Panc1 (cell line): ENCODE measurements at regions not wholly inside any gene's neighbourhood (a gene's known extent, or its start where the extent isn't known, plus 50 kb on each side); places are given as distances from the start of the nearest gene placed in this dataset.

Source experiments
- ATAC-seq: fragments of 200-7000 bp; cut with Tn5 transposase; 2 replicates; pipeline ENCODE4 v1.9.1; 2020; ENCODE audit warnings: mild to moderate bottlenecking, moderate library complexity
- BruUV-seq: library from RNA; stranded (reverse); fragments of 400-500 nt; replicated peaks from 2 replicates; lab custom pipeline; 2021; lab: Mats Ljungman, UMichigan
- CTCF ChIA-PET: fragments of 300-600 bp; sonication (Branson Sonifier 250); formaldehyde crosslinking; loops from one replicate; lab custom pipeline; 2022; ENCODE audit warnings: antibody characterized with exemption; lab: Charles Lee
- POLR2A ChIA-PET: fragments of 300-600 bp; sonication (Branson Sonifier 250); formaldehyde crosslinking; loops from one replicate; lab custom pipeline; 2022; ENCODE audit warnings: antibody characterized with exemption; lab: Charles Lee
- DNase-seq: peaks from one replicate; pipeline ENCODE4 v3.0.0-alpha.2; 2010; ENCODE audit warnings: low read depth, low spot score
- H3K27ac ChIP-seq: 2 replicates; pipeline ENCODE4 v1.5.1; 2011; ENCODE audit warnings: mild to moderate bottlenecking, low read length, inconsistent platforms
- H3K27me3 ChIP-seq: fragments of 200-500 bp; sonication (Bioruptor generic); 2 replicates; pipeline ENCODE4 v1.6.0; 2014; ENCODE audit warnings: low read length, inconsistent platforms; ENCODE audit not compliant: control insufficient read depth, insufficient read depth
- H3K36me3 ChIP-seq: fragments of 200-500 bp; sonication (Bioruptor generic); 2 replicates; pipeline ENCODE4 v1.5.1; 2014; ENCODE audit warnings: inconsistent platforms, mild to moderate bottlenecking, low read length, moderate library complexity; ENCODE audit not compliant: control insufficient read depth, insufficient read depth
- H3K4me1 ChIP-seq: 2 replicates; pipeline ENCODE4 v1.5.1; 2011; ENCODE audit warnings: inconsistent platforms, mild to moderate bottlenecking, low read length, moderate library complexity; ENCODE audit not compliant: control insufficient read depth, insufficient read depth
- H3K4me3 ChIP-seq, 2 experiments: 2 replicates each; pipeline ENCODE4 v1.5.1; 2011 to 2012; ENCODE audit warnings: low read depth in 2 of 2, low read length in 2 of 2, mild to moderate bottlenecking in 2 of 2, inconsistent platforms in 1 of 2, moderate library complexity in 1 of 2
- H3K9me3 ChIP-seq: fragments of 200-500 bp; sonication (Bioruptor generic); 2 replicates; pipeline ENCODE4 v1.5.1; 2014; ENCODE audit warnings: low read depth, mild to moderate bottlenecking, inconsistent platforms, low read length, moderate library complexity; ENCODE audit not compliant: control insufficient read depth, insufficient read depth
- POLR2AphosphoS5 ChIP-seq: IDR thresholded peaks from 2 replicates; pipeline ENCODE4 v1.6.1; 2012; ENCODE audit warnings: mild to moderate bottlenecking, low read depth, low read length, moderate library complexity
- SIN3A ChIP-seq: IDR thresholded peaks from 2 replicates; pipeline ENCODE4 v1.6.1; 2012; ENCODE audit warnings: low read depth, mild to moderate bottlenecking, low read length, moderate library complexity, borderline replicate concordance; ENCODE audit not compliant: insufficient read depth
- TCF7L2 ChIP-seq: IDR thresholded peaks from 2 replicates; pipeline ENCODE4 v1.6.1; 2011; ENCODE audit warnings: mild to moderate bottlenecking, low read depth, low read length, inconsistent platforms
- in situ Hi-C: cut with HindIII; loops from 2 replicates; pipeline ENCODE4 v1.10.0; 2016; ENCODE audit warnings: low sequenced_read_pairs, low pct_unique_long_range_greater_than_20kb
- intact Hi-C: fragments of 100-400 bp; cut with micrococcal nuclease; formaldehyde crosslinking; loops from one replicate; pipeline ENCODE4 v1.10.0; 2022; ENCODE audit not compliant: unreplicated experiment
- TF ChIP-seq, protein P1 (sequence below), 2 experiments: IDR thresholded peaks; 2 replicates each; pipeline ENCODE4 v1.6.1; 2011 to 2012; ENCODE audit warnings: low read depth in 2 of 2, control low read depth in 1 of 2, low read length in 1 of 2, mild to moderate bottlenecking in 1 of 2, moderate library complexity in 1 of 2; ENCODE audit not compliant: insufficient read depth in 1 of 2
- TF ChIP-seq, protein P2 (sequence below): fragments of 450-650 bp; IDR thresholded peaks from 2 replicates; pipeline ENCODE4 v1.5.1; 2017; ENCODE audit warnings: mild to moderate bottlenecking

DNA sequence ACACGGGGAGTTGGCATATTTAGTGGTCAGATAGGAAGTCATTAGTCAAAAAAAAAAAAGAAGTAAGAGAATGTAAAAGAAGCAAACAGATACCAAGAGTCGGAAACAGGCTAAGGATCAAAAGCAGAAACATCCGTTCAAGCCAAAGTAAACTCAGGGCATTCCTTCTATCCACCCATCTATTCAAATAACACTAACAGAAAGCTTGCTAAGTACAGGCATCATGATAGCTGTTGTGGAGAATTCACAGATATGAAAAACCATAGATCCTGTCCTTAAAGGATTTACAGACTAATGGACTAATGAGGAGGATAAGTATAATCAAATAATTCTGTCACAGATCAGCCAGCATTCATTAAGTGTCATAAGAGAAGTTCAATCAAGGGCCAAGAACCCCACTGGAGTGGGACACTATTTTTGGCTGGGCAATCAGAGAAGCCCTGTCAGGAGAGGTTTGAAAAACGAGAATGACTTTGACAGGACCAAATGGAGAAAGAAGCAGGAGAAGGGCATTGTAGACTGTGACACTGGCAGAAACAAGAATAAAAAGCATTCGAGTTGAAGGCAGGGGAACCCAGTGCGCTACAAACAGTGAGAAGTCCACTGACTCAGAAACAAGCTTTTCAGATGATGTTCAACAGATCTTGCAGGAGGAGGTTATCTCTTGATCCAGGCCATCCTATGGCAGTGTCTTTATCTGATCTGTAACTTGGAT is 154.2 kb upstream of the TSLP start:
- no peak for TF ChIP-seq POLR2AphosphoS5
- TF ChIP-seq, protein P1, sequence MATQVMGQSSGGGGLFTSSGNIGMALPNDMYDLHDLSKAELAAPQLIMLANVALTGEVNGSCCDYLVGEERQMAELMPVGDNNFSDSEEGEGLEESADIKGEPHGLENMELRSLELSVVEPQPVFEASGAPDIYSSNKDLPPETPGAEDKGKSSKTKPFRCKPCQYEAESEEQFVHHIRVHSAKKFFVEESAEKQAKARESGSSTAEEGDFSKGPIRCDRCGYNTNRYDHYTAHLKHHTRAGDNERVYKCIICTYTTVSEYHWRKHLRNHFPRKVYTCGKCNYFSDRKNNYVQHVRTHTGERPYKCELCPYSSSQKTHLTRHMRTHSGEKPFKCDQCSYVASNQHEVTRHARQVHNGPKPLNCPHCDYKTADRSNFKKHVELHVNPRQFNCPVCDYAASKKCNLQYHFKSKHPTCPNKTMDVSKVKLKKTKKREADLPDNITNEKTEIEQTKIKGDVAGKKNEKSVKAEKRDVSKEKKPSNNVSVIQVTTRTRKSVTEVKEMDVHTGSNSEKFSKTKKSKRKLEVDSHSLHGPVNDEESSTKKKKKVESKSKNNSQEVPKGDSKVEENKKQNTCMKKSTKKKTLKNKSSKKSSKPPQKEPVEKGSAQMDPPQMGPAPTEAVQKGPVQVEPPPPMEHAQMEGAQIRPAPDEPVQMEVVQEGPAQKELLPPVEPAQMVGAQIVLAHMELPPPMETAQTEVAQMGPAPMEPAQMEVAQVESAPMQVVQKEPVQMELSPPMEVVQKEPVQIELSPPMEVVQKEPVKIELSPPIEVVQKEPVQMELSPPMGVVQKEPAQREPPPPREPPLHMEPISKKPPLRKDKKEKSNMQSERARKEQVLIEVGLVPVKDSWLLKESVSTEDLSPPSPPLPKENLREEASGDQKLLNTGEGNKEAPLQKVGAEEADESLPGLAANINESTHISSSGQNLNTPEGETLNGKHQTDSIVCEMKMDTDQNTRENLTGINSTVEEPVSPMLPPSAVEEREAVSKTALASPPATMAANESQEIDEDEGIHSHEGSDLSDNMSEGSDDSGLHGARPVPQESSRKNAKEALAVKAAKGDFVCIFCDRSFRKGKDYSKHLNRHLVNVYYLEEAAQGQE (IDR thresholded peaks at IDR 0.05; ENCODE audit: insufficient read depth in 1 of 2, low read depth in 2 of 2, low read length in 1 of 2), result no peak
- TF ChIP-seq SIN3A, result no peak
- TF ChIP-seq TCF7L2, result no peak
- TF ChIP-seq, protein P2, sequence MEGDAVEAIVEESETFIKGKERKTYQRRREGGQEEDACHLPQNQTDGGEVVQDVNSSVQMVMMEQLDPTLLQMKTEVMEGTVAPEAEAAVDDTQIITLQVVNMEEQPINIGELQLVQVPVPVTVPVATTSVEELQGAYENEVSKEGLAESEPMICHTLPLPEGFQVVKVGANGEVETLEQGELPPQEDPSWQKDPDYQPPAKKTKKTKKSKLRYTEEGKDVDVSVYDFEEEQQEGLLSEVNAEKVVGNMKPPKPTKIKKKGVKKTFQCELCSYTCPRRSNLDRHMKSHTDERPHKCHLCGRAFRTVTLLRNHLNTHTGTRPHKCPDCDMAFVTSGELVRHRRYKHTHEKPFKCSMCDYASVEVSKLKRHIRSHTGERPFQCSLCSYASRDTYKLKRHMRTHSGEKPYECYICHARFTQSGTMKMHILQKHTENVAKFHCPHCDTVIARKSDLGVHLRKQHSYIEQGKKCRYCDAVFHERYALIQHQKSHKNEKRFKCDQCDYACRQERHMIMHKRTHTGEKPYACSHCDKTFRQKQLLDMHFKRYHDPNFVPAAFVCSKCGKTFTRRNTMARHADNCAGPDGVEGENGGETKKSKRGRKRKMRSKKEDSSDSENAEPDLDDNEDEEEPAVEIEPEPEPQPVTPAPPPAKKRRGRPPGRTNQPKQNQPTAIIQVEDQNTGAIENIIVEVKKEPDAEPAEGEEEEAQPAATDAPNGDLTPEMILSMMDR, result no peak
- ATAC-seq (no peak), DNase-seq (no peak)
- intact Hi-C loops, result no loop called here
- in situ Hi-C loops, result no loop called here
- Histone ChIP-seq H3K27me3 (no peaks in the 10 kb centered on the region), H3K36me3 (no peaks in the 10 kb centered on the region), H3K4me3 (no peak overlapping the region), H3K27ac (no peak overlapping the region), H3K9me3 (no peaks in the 10 kb centered on the region), H3K4me1 (no peaks in the 10 kb centered on the region)
- CTCF ChIA-PET, result no interaction called here
- BruUV-seq, result no TSS peak
- POLR2A ChIA-PET, result no interaction called here

DNA sequence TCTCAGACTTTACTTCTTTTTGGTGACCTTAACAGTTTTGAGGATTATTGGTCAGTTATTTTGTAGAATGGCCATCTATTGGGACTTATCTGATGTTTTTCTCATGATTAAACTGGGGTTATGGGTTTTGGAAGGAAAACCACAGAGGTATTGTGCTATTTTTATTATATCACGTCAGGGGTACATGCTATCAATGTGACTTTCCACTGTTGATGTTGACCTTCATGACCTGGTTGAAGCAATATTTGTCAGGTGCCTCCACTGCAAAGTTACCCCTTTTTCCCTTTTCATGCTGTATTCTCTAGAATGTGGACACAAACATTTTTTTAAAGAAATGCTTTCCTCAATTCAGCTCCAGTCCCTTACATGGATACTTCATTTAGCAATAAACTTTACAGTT is 152.8 kb upstream of the TSLP start:
- H3K36me3 ChIP-seq, result no peaks in the 10 kb centered on the region
- TF ChIP-seq TCF7L2 (no peak), POLR2AphosphoS5 (no peak), SIN3A (no peak)
- TF ChIP-seq, protein P1 (IDR thresholded peaks at IDR 0.05; ENCODE audit: insufficient read depth in 1 of 2, low read depth in 2 of 2, low read length in 1 of 2), result no peak
- TF ChIP-seq, protein P2, result no peak
- no peak overlapping the region for H3K27ac ChIP-seq
- BruUV-seq, result no TSS peak
- H3K27me3 ChIP-seq, result no peaks in the 10 kb centered on the region
- ChIA-PET POLR2A (no interaction called here), CTCF (no interaction called here)
- no peak overlapping the region for H3K4me3 ChIP-seq
- DNase-seq (no peak), ATAC-seq (no peak)
- no peaks in the 10 kb centered on the region for H3K9me3 ChIP-seq
- intact Hi-C loops (no loop called here), in situ Hi-C loops (no loop called here)
- no peaks in the 10 kb centered on the region for H3K4me1 ChIP-seq
